ENCODE measurements at regions not wholly inside any gene's neighbourhood (a gene's known extent, or its start where the extent isn't known, plus 50 kb on each side); places are given as distances from the start of the nearest gene placed in this dataset.

DNA sequence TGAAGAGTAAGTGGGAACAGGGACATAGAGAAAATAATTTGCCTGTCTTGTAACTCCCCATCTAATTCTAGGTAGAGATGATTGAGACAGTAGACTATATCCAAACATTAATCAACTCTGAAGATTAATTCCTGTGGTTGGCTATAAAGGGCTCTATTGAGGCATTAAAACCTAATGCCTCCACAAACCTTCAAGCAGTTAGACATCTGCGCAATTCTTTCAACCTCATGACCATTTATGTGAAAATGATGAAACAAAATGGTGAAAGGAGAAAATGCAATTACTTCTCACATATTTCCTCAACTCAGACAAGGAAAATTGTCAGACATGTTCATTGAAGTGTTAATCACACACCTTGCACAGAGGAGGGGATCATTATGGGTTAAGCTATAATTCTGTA lies 164.5 kb upstream of the MYT1L start:
- H3K4me1 ChIP-seq (ENCODE audit: insufficient read depth), result no peaks in the 10 kb centered on the region
- no peak overlapping the region for H2AFZ ChIP-seq
- 90% methylated on average over 1 of the region's 1 CpG for WGBS (ENCODE audit: low lambda C conversion rate, missing lambda C conversion rate)
- no peak overlapping the region for H3K27ac ChIP-seq
- no peak overlapping the region for H3K4me2 ChIP-seq
- no peaks in the 10 kb centered on the region for H3K27me3 ChIP-seq
- H3K9me3 ChIP-seq (ENCODE audit: low read depth), result no peaks in the 10 kb centered on the region
- no peaks in the 10 kb centered on the region for H3K79me2 ChIP-seq
- TF ChIP-seq EZH2 (IDR thresholded peaks at IDR 0.05; ENCODE audit: borderline replicate concordance) (no peak), EZH2phosphoT487 (IDR thresholded peaks at IDR 0.05; ENCODE audit: low read depth, severe bottlenecking, unreplicated experiment) (no peak)
- TF ChIP-seq, protein P1, sequence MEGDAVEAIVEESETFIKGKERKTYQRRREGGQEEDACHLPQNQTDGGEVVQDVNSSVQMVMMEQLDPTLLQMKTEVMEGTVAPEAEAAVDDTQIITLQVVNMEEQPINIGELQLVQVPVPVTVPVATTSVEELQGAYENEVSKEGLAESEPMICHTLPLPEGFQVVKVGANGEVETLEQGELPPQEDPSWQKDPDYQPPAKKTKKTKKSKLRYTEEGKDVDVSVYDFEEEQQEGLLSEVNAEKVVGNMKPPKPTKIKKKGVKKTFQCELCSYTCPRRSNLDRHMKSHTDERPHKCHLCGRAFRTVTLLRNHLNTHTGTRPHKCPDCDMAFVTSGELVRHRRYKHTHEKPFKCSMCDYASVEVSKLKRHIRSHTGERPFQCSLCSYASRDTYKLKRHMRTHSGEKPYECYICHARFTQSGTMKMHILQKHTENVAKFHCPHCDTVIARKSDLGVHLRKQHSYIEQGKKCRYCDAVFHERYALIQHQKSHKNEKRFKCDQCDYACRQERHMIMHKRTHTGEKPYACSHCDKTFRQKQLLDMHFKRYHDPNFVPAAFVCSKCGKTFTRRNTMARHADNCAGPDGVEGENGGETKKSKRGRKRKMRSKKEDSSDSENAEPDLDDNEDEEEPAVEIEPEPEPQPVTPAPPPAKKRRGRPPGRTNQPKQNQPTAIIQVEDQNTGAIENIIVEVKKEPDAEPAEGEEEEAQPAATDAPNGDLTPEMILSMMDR (IDR thresholded peaks at IDR 0.05; ENCODE audit: poor library complexity), result no peak
- no peaks in the 10 kb centered on the region for H3K36me3 ChIP-seq (replicated peaks; ENCODE audit: insufficient read depth, low read depth)
- H3K4me3 ChIP-seq, result no peak overlapping the region
- no peaks in the 10 kb centered on the region for H3K9me2 ChIP-seq (replicated peaks; ENCODE audit: insufficient read depth)
- no peak for DNase-seq (ENCODE audit: low spot score)
- no peaks in the 10 kb centered on the region for H4K20me1 ChIP-seq (ENCODE audit: insufficient read depth, poor library complexity, severe bottlenecking)

GRCh38 chr2:2493496-2493895 lies 162.4 kb upstream of the MYT1L start:
- Histone ChIP-seq H3K9me2 (replicated peaks; ENCODE audit: insufficient read depth) (no peaks in the 10 kb centered on the region), H3K36me3 (replicated peaks; ENCODE audit: insufficient read depth, low read depth) (no peaks in the 10 kb centered on the region), H3K27ac (no peak overlapping the region), H3K79me2 (no peaks in the 10 kb centered on the region), H3K4me1 (ENCODE audit: insufficient read depth) (no peaks in the 10 kb centered on the region), H4K20me1 (ENCODE audit: insufficient read depth, poor library complexity, severe bottlenecking) (no peaks in the 10 kb centered on the region), H3K4me2 (no peak overlapping the region), H3K4me3 (no peak overlapping the region), H2AFZ (no peak overlapping the region), H3K9me3 (ENCODE audit: low read depth) (no peaks in the 10 kb centered on the region), H3K27me3 (no peaks in the 10 kb centered on the region)
- WGBS (ENCODE audit: low lambda C conversion rate, missing lambda C conversion rate), result 91% methylated on average over 5 of the region's 5 CpGs
- no peak for DNase-seq (ENCODE audit: low spot score)
- TF ChIP-seq EZH2phosphoT487 (IDR thresholded peaks at IDR 0.05; ENCODE audit: low read depth, severe bottlenecking, unreplicated experiment), result no peak
- TF ChIP-seq EZH2 (IDR thresholded peaks at IDR 0.05; ENCODE audit: borderline replicate concordance), result no peak
- TF ChIP-seq, protein P1 (IDR thresholded peaks at IDR 0.05; ENCODE audit: poor library complexity), result no peak

- Histone ChIP-seq H3K79me2 (no peaks in the 10 kb centered on the region), H3K27me3 (no peaks in the 10 kb centered on the region), H3K4me1 (ENCODE audit: insufficient read depth) (no peaks in the 10 kb centered on the region), H4K20me1 (ENCODE audit: insufficient read depth, poor library complexity, severe bottlenecking) (no peaks in the 10 kb centered on the region), H2AFZ (no peak overlapping the region), H3K9me3 (ENCODE audit: low read depth) (no peaks in the 10 kb centered on the region), H3K36me3 (replicated peaks; ENCODE audit: insufficient read depth, low read depth) (no peaks in the 10 kb centered on the region), H3K4me3 (no peak overlapping the region), H3K27ac (no peak overlapping the region), H3K9me2 (replicated peaks; ENCODE audit: insufficient read depth) (no peaks in the 10 kb centered on the region), H3K4me2 (no peak overlapping the region)
- TF ChIP-seq EZH2 (IDR thresholded peaks at IDR 0.05; ENCODE audit: borderline replicate concordance) (no peak), EZH2phosphoT487 (IDR thresholded peaks at IDR 0.05; ENCODE audit: low read depth, severe bottlenecking, unreplicated experiment) (no peak)
- TF ChIP-seq, protein P1 (IDR thresholded peaks at IDR 0.05; ENCODE audit: poor library complexity), result no peak
- WGBS (ENCODE audit: low lambda C conversion rate, missing lambda C conversion rate), result 77% methylated on average over 4 of the region's 4 CpGs
- DNase-seq (ENCODE audit: low spot score), result no peak
Observed at GRCh38 chr2:2492800-2493199, 161.7 kb upstream of the MYT1L start.

- DNase-seq (ENCODE audit: low spot score), result no peak
- Histone ChIP-seq H3K4me3 (no peak overlapping the region), H2AFZ (no peak overlapping the region), H3K27me3 (no peaks in the 10 kb centered on the region), H3K9me3 (ENCODE audit: low read depth) (no peaks in the 10 kb centered on the region), H3K36me3 (replicated peaks; ENCODE audit: insufficient read depth, low read depth) (no peaks in the 10 kb centered on the region), H3K9me2 (replicated peaks; ENCODE audit: insufficient read depth) (no peaks in the 10 kb centered on the region), H3K27ac (no peak overlapping the region), H3K79me2 (no peaks in the 10 kb centered on the region), H3K4me1 (ENCODE audit: insufficient read depth) (no peaks in the 10 kb centered on the region), H3K4me2 (no peak overlapping the region), H4K20me1 (ENCODE audit: insufficient read depth, poor library complexity, severe bottlenecking) (no peaks in the 10 kb centered on the region)
- TF ChIP-seq EZH2 (IDR thresholded peaks at IDR 0.05; ENCODE audit: borderline replicate concordance), result no peak
- TF ChIP-seq, protein P1 (IDR thresholded peaks at IDR 0.05; ENCODE audit: poor library complexity), result no peak
- TF ChIP-seq EZH2phosphoT487 (IDR thresholded peaks at IDR 0.05; ENCODE audit: low read depth, severe bottlenecking, unreplicated experiment), result no peak
- WGBS (ENCODE audit: low lambda C conversion rate, missing lambda C conversion rate), result 90% methylated on average over 2 of the region's 2 CpGs
Observed at GRCh38 chr2:2491964-2492363, 160.9 kb upstream of the MYT1L start.
